ENCODE measurements at regions not wholly inside any gene's neighbourhood (a gene's known extent, or its start where the extent isn't known, plus 50 kb on each side); places are given as distances from the start of the nearest gene placed in this dataset.

DNA sequence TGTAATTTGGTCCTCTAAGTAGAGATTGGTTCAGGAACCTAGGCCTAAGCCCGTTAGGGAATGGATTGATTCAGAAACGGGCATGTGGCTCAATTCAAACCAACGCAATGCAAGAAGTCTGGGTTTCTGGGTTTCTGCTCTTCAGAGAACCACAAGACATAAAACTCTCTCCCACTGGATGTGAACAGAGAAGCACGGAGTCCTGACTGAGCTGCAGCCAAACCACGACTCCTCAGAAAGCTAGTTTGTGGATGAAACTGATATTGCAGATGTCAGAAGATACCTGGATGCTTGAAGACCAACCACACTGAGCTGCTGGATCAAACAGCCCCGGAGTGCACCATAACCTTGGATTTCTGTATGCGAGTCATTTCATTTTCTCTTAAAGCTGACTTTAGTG, 50.0 kb downstream of the SOD2 start:
- TF ChIP-seq INSM2 (tag by site-specific recombination; IDR thresholded peaks at IDR 0.05) (no peak), CTCF (tag by site-specific recombination; IDR thresholded peaks at IDR 0.05) (no peak), YY1 (tag by site-specific recombination; IDR thresholded peaks at IDR 0.05) (no peak), ZNF514 (tag by site-specific recombination; IDR thresholded peaks at IDR 0.05) (no peak), ZNF239 (tag by site-specific recombination; IDR thresholded peaks at IDR 0.05) (no peak), HOXC10 (CRISPR knock-in tag; IDR thresholded peaks at IDR 0.05) (no peak), ZNF274 (IDR thresholded peaks at IDR 0.05; ENCODE audit: low read length) (no peak), ZNF274 (tag by site-specific recombination; IDR thresholded peaks at IDR 0.05; ENCODE audit: borderline replicate concordance) (no peak), BCL6B (tag by site-specific recombination; IDR thresholded peaks at IDR 0.05) (no peak), ZNF600 (tag by site-specific recombination; IDR thresholded peaks at IDR 0.05) (no peak), YY2 (tag by site-specific recombination; IDR thresholded peaks at IDR 0.05) (no peak)

All from HEK293 (cell line).